NB4 (cell line): ENCODE measurements at regions not wholly inside any gene's neighbourhood (a gene's known extent, or its start where the extent isn't known, plus 50 kb on each side); places are given as distances from the start of the nearest gene placed in this dataset.

Experiments
- CTCF ChIP-seq: IDR thresholded peaks from one replicate; pipeline ENCODE4 v1.5.1; 2012; ENCODE audit warnings: low read depth, low read length
- MAX ChIP-seq: IDR thresholded peaks from 2 replicates; pipeline ENCODE4 v1.6.1; 2011; ENCODE audit warnings: low read depth, low read length
- POLR2A ChIP-seq: IDR thresholded peaks from 2 replicates; pipeline ENCODE4 v1.6.1; 2011; ENCODE audit warnings: mild to moderate bottlenecking; ENCODE audit not compliant: insufficient read length; ENCODE audit errors: extremely low read depth

GRCh38 chr1:5720484-5720883 is 271.7 kb downstream of the NPHP4 start:
- TF ChIP-seq POLR2A = no peak
- TF ChIP-seq CTCF = no peak
- TF ChIP-seq MAX = no peak
